D721Med (cell line): ENCODE measurements at regions not wholly inside any gene's neighbourhood (a gene's known extent, or its start where the extent isn't known, plus 50 kb on each side); places are given as distances from the start of the nearest gene placed in this dataset.

Experiments
- DNase-seq: peaks from one replicate; pipeline ENCODE4 v3.0.0; 2011; ENCODE audit warnings: low spot score; ENCODE audit not compliant: insufficient read length
- FAIRE-seq: peaks from 2 replicates; lab custom pipeline; 2011; peaks lifted over from hg19 to GRCh38; lab: Jason Lieb, UNC
- TF ChIP-seq, protein P1 (sequence below): IDR thresholded peaks from 2 replicates; pipeline ENCODE4 v1.5.1; 2012; ENCODE audit warnings: mild to moderate bottlenecking, control low read depth; ENCODE audit not compliant: insufficient read depth; ENCODE audit errors: missing control alignments

DNA sequence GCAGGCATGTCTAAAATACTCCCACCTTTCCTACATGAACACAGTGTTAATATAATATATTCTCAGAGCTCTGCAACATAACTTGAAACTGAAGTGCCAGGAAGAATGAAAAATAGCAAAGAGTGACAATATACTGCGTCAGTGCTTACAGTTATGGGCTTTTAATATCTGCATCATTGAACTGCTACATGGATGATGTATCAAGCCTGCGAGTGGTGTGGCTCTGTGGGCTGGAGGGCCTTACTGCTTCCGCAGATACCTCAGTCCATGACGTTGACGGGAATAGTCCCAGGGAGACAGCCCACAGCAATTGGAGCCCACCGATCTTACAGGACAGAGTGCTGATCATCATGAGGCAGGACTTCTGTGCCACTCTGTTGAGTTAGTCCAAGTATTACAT, 727.0 kb downstream of the NR2F2 start:
- FAIRE-seq (no peak), DNase-seq (no peak)
- TF ChIP-seq, protein P1, sequence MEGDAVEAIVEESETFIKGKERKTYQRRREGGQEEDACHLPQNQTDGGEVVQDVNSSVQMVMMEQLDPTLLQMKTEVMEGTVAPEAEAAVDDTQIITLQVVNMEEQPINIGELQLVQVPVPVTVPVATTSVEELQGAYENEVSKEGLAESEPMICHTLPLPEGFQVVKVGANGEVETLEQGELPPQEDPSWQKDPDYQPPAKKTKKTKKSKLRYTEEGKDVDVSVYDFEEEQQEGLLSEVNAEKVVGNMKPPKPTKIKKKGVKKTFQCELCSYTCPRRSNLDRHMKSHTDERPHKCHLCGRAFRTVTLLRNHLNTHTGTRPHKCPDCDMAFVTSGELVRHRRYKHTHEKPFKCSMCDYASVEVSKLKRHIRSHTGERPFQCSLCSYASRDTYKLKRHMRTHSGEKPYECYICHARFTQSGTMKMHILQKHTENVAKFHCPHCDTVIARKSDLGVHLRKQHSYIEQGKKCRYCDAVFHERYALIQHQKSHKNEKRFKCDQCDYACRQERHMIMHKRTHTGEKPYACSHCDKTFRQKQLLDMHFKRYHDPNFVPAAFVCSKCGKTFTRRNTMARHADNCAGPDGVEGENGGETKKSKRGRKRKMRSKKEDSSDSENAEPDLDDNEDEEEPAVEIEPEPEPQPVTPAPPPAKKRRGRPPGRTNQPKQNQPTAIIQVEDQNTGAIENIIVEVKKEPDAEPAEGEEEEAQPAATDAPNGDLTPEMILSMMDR, result no peak

DNA sequence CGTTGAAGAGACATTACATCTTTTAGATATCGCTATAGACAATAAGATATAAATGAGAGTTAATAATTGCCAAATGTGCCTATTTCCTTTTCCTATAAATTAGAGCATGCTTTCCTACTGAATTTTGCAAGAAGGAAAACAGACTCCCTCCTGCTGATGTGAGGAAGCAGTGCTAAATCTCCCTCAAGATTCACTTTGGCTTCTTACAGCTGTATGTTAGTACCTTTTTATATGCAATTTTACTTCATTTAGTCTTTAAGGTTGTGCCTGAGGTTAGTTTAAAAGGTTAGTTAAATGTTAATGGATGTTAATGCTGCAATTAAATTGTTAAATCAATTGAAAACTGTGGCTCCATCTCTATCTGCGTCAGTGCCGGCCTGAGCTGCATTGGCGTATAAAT, 728.8 kb downstream of the NR2F2 start:
- DNase-seq, result no peak
- no peak for FAIRE-seq
- TF ChIP-seq, protein P1, result no peak

DNA sequence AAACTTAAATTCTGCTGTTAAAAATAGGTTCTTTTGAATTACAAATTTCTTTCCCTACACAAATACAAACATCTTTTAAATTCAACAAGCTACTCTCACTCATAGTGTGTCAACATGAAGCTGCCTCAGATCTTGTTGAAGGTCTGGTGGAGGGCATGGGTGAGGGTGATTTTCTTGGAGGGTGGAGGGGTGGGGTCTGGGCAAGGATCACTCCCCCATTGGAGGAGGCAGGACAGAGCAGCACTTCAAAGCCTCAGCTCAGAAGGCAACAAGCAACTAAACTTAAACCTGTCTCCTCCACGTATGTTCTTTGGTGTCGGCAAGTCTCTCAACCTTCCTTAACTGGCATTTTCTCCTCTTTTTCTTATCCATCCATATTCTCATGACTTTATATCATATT, 730.9 kb downstream of the NR2F2 start:
- FAIRE-seq, result no peak
- TF ChIP-seq, protein P1, result no peak
- DNase-seq, result no peak

DNA sequence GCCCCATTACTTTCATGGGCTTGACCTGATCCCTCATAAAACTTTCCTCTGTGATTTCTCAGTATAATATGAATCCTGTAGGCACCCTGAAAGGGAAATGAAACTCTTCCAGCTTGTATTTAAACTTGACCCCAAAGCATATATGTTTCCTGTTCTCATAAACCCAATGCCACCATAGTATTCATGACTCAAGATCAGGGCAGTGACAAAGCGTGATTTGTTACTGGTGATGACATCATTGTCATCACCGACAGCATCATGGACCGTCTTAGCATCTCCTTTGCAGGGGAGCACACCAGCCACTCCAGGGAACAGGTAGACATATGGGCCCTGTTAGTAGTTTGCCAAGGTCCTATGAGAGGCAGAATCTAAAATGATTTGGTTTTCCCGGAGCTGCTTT, 741.2 kb downstream of the NR2F2 start:
- TF ChIP-seq, protein P1, result no peak
- DNase-seq (no peak), FAIRE-seq (no peak)

DNA sequence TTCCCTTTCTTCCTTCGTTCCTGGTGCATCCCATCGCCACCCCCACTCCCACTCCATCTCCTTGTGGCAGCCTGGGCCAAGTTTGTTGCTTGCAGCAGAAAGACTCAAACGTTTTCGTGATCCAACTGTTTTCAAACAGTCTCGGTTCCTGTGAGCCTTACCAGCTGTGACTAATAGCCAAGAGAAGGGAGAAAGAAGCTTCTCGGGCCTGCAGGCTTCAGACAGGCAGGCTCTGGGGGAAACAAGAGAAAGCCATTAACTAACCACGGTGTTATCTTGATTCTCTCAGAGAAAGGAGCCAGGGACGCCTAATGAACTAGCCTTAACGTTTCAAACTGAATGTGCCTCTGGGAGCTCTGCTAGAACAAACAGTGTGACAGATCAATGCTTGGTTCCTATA, 742.0 kb downstream of the NR2F2 start:
- TF ChIP-seq, protein P1, result no peak
- DNase-seq (no peak), FAIRE-seq (no peak)

DNA sequence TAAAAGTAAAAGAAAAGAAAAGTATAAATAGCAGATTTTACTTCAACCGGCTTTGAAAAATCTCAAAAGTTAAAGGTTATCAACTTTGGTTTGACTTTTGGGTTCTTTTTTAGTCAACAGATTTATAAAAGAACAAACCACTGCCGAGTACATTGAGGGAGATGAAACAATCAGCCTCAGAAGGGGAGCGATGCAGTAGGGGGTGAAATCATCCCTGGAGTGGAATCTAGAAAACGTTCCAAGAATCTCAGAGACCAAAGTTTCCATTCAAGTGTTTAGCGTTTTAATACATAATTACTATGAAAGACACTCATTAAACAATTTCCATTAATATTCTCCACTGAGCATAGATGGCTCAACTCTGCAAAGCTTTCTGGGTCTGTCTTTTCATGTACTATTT, 745.5 kb downstream of the NR2F2 start:
- DNase-seq (no peak), FAIRE-seq (no peak)
- TF ChIP-seq, protein P1, result no peak

DNA sequence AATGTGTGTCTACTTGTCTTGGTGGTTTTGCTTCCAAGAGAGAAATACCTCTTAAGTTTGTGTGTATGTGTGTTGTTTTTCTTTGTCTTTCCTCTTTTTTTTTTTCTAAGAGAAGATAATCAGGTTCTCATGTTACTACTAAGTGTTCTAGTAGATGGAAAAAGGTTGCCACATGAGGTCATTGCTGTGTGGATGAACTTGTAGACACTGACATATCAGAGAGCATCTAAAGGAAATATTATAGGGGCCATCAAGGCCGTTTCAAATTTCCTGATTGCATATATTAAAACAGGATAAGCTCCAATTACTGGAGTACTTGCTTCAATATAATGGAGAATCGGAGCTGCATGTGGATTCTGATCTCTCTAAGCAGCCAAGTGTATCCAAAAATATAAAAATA, 747.5 kb downstream of the NR2F2 start:
- FAIRE-seq (no peak), DNase-seq (no peak)
- TF ChIP-seq, protein P1, result no peak
